ENCODE measurements at regions not wholly inside any gene's neighbourhood (a gene's known extent, or its start where the extent isn't known, plus 50 kb on each side); places are given as distances from the start of the nearest gene placed in this dataset.
A peak's percentile ranks its signal among the peaks of the same experiment; 100 is the strongest.

DNA sequence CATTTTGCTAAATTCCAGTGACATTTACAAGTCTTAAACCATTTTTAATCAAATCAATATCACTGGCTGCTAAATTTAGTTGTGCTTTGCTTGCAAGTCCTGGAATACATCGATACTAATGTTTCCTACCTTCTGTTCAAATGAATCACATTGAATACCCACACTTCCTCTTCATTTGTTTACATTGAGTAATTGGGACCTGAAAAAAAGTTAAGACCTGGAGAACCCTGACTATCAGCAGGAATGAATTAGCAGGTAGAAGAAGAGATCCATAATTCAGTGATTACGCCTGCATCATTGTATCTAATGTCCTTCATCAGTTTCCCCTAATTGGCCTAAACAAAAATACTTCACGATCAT, 369.3 kb downstream of the ETNK1 start:
- DNase-seq = no peak

DNA sequence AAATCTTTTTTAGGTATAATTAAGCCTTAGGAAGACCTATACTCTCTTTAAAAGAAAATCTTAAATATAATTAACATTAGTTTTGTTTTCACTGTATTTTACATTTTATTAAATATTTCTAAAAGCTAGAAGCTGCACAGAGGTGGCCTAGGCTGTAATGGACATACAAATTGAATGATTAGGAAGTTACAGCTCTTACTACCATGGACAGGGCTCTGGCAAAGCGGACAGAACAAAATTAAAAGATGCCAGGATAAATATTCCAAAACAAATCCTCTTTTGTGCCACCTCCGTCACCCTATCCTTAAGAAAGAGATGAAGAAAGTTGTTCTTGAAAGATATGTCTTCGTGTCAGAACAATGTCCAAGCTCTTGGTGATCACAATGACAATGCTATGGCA, 376.5 kb downstream of the ETNK1 start:
- DNase-seq = no peak

DNA sequence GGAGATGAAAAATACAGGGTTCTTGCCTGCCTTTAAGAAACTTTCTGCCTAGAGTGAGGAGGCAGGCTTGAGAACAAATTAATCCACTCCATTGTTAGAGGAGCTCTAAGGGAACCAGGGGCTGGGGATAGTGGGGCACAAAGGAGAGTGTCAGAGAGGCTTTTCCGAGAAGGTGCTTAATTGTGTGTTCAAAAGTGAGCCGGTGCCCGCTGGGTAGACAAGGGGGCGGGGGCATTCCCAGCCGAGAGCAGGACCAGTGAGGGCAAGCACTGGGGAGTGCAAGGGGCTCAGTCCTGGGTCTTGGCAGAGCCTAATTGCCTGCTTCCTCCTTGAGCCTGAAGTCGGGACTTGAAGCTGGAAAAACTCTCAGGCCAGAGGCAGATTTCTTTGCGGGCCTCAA, 377.4 kb downstream of the ETNK1 start:
- no peak for DNase-seq

DNA sequence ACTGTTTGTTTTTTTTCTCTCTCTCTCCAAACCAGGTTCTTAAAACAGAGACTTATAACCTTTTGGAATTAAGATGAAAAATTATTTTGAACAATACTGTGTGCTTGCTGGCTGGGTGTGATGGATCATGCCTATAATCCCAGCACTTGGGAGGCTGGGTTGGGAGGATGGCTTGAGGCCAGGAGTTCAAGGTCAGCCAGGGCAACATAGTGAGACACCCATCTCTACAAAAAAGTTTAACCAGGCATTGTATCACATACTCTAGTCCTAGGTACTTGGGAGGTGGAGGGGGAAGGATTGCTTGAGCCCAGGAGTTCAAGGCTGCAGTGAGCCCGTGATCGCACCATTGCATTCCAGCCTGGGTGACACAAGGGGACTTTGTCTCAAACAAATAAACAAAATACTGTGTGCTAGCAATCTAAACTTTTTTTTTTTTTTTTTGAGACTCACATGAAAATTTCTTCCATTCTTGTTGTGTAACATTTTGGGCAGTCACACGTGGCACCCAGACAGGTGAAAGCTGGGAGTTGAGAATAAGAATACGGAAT, 379.6 kb downstream of the ETNK1 start:
- no peak for DNase-seq

GRCh38 chr12:23005387-23005786, 380.4 kb downstream of the ETNK1 start:
- DNase-seq = no peak

DNA sequence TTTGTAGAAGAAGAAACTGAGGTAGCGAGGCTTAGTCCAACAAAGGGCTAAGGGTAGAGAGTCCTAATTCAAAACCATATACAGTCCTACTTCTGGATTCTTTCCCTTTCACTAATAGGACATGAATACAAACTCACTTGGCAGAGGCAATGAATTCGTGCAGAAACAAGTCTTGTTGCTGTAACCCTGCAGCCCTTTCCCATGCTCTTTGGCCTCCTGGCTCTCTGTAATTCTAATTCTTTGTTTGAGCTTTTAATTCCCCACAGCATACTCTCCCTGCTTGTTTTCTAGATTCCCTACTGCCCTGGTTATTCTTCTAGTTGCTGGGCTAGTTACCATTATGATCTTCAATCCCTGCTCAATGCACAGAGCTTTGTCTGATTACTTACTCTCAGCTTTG, 381.4 kb downstream of the ETNK1 start:
- DNase-seq = no peak

DNA sequence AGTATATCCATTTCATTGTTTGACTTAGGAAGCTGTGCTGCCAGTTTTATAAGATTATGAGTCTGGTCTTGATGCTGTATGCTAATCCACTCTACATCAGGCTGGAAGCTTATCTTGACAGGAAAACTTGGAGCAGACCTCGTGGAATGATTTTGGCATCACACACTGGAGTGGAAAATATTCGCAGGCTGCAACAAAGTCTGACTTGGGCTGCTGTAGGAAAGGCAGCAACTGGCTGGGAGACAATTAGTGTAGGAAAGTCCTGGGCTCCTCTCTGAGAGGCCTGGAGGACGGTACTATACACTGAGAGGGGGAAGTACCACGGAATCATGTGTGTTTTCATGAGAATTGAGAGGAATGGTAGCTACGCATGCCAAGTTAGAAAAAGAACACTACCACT, 383.7 kb downstream of the ETNK1 start:
- no peak for DNase-seq

GRCh38 chr12:23014749-23015148, 389.8 kb downstream of the ETNK1 start:
- no peak for DNase-seq

- DNase-seq = no peak
Measured at GRCh38 chr12:23025372-23026016, 400.5 kb downstream of the ETNK1 start.

DNA sequence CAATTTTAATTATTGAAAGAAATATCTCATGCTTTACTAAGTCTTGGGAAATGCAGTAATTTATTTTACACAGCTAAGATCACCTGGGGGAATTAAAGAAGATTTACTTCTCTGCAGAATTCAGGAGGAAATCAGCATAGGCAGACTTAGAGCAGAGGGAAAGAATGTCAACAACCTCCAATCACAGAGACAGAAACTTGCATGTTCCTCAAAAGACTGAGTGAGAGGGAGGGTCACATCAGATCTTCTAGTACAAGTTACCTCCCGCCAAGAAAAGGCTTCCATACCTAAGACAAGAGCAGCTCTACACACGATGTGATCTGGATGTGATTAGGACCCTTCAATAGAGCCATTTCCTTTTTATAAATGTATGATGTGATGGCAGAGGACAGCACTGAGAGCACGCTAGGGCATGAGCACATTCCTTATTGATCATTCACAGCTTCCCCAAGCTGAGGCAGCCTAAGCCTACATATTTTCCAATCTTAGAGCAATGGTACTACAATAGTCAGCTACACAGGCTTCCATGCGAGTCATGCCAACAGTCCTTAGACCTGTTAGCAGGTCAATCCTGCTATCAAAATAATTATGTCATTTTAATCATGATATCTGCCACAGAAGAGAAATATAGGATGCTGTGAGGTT, 403.3 kb downstream of the ETNK1 start:
- DNase-seq = no peak

GRCh38 chr12:23029185-23029584, 404.2 kb downstream of the ETNK1 start:
- DNase-seq = no peak

GRCh38 chr12:23039834-23040233, 414.9 kb downstream of the ETNK1 start:
- no peak for DNase-seq

DNA sequence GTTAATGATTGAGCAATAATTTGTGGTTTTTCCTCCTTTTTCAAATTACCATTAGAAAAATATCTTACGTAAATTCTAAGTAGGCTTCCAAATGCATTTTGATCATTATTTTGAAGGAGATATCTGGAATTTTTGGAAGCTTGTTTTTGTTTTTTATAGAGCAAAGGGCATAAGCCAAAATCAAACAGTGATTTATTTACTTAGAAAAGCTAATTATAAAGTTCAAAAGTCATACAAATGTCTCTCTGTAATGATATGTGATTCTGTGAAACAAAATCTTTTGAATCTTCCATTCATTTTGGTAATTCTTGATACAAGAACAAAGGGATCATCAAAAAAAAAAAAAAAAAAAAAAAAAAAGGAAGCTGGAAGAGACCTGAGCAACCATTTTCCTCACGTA, 416.8 kb downstream of the ETNK1 start:
- no peak for DNase-seq

DNA sequence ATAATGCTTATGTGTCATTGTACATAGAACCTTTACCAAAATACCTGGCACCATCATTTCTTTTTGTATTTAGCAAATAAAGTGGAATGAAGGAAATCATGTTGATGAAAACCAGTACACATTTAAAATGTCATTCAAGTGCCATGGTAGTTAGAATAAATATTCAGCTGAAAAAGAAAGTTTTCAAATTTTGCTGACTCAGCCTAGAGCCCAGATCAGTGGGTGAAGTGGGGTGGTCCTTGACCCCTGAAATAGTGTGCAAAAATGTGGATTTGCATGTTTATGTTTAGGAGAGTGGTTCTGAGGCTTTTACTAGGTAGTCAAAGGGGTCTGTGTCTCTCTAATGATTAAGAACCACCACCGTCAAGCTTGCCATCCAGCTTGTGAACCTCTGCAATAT, 418.7 kb downstream of the ETNK1 start:
- no peak for DNase-seq

GRCh38 chr12:23049180-23049579, 424.2 kb downstream of the ETNK1 start:
- DNase-seq = no peak

DNA sequence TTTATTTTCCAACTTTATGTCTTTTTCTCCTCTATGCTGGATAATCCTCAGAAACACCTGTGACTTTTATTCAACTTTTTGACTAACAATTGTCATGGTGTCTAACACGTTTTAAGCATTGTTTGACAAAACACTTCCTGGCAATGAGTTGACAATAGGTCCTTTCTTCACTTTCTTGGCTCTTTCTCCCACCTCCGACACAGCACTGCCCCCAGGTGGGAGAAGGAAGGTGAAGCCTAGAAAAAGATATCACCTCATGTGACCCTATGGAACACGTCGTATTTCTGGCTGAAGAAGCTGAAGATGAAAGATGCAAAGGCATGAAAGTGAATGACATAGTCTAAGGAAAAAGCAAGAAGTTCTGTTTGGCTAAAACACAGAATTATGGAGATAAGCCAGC, 430.0 kb downstream of the ETNK1 start:
- peak; percentile 25 for DNase-seq

DNA sequence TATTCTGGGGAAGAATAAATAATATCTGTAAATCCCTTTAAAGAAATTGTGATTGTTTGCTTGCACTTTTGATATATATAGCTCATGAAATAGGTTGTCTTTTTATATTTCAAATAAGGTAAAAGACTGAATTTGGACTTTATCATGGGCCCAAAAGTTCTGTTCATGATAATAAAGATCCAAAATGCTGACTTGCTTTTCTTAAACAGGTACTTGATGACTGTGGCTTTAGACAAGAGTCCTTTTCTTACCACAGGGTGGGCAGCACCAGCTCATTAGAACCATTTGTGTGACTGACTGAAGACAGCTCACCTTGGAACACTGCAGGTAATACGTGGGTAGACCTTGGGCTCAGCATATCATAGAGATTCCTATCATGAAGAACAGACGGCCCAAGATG, 432.6 kb downstream of the ETNK1 start:
- DNase-seq = no peak

DNA sequence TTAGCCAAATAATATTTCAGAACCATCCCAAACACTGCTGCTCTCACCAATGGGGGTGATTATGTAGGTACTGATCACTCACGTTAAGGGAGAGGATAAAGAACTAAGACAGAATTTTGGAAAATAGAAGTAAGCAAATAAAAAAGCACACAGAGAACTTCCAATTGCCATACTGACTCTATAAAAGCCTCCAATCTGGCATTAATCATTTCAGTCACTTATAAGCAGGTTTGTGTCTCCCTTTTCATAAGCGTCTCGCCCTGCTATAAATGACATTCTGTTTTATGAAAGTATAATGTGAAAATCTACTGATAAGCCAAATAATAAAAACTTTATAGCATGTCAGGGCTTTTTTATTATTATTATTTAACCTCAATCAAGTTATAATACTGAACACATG, 435.2 kb downstream of the ETNK1 start:
- no peak for DNase-seq

GRCh38 chr12:23063206-23063605, 438.2 kb downstream of the ETNK1 start:
- DNase-seq = no peak

DNA sequence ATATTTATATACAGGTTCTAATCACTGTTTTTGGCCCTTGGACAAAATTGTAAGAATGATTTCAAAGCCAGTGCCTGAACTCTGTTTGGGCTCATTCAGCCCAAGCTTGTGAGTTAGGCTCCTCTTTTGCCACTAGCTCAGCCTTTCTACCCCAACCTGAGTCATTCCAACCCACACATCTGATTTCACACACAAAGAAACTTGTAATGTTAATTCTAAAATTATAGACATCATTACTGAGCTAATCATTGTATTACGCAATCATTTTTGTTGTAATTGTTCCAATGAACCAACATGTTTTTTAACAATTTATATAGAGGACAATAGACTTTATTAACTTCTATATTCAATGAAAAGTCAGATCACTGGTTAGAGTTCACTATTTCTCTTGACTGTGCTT, 441.1 kb downstream of the ETNK1 start:
- DNase-seq = no peak

DNA sequence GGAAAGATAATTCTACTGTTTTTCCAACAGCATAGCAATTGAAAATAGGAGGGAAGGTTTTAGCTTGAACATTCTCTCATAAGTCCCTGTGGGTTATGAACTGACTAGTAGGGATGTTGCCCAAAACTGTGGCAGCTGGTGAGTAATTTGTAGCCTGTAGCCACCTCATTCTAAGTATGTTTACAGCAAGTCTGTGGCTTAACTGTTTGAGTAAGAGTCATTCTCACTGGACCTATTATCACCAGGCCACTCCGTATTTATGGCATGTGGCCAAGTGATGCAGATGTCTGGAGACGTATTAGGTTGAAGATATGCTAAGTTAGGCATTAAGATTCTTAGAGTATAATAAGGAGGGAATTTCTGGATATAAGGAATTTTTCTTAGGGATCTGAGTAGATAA, 458.3 kb downstream of the ETNK1 start:
- DNase-seq = peak; percentile 14

- peak; percentile 48 for DNase-seq
Measured at GRCh38 chr12:23084236-23084995, 459.4 kb downstream of the ETNK1 start.

DNA sequence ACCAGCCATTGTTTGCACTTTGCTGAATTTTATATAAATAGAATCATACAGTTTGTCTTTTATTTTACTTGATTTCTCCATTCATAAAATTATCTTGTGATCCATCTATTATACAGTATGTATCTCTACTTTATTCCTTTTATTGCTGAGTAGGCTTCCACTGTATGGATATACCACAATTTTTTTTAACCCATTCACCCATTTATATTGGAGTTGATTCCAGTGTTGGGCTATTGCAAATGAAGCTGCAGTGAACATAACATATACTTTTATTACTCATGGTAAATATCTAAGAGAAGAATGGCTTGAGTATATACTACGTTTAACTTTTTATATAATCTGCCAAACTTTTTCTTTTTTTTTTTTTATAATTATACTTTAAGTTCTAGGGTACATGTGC, 463.6 kb downstream of the ETNK1 start:
- no peak for DNase-seq

GRCh38 chr12:23093488-23093887, 468.5 kb downstream of the ETNK1 start:
- DNase-seq = no peak

Measured in NCI-H146 (cell line).